Lower lobe of right lung (tissue), 2 donors: ENCODE measurements at regions not wholly inside any gene's neighbourhood (a gene's known extent, or its start where the extent isn't known, plus 50 kb on each side); places are given as distances from the start of the nearest gene placed in this dataset.

Experiments used
- ATAC-seq, 2 donors: fragments of 200-7000 bp; cut with Tn5 transposase; one replicate each; pipeline ENCODE4 v1.9.1; 2020 to 2022; ENCODE audit warnings: mild to moderate bottlenecking in 2 of 2, moderate library complexity in 2 of 2
- DNase-seq: peaks from one replicate; pipeline ENCODE4 v3.0.0-alpha.2; 2020
- H3K27ac ChIP-seq: fragments of 200-600 bp; one replicate; pipeline ENCODE4 v1.8.0; 2022
- H3K27me3 ChIP-seq: fragments of 200-600 bp; one replicate; pipeline ENCODE4 v1.8.0; 2022; ENCODE audit warnings: low read depth
- H3K36me3 ChIP-seq: fragments of 200-600 bp; one replicate; pipeline ENCODE4 v1.8.0; 2022; ENCODE audit warnings: mild to moderate bottlenecking
- H3K4me1 ChIP-seq: fragments of 200-600 bp; one replicate; pipeline ENCODE4 v1.8.0; 2022
- H3K4me3 ChIP-seq: fragments of 200-600 bp; one replicate; pipeline ENCODE4 v1.8.0; 2022; ENCODE audit warnings: mild to moderate bottlenecking
- H3K9me3 ChIP-seq: fragments of 200-600 bp; one replicate; pipeline ENCODE4 v1.8.0; 2022
- CTCF ChIP-seq: fragments of 200-600 bp; IDR thresholded peaks from one replicate; pipeline ENCODE4 v1.8.0; 2022; ENCODE audit warnings: antibody characterized with exemption, mild to moderate bottlenecking
- intact Hi-C: fragments of 100-400 bp; cut with DNase I; formaldehyde crosslinking; loops from one replicate; pipeline ENCODE4 v1.11.0; 2022
- donor health status: DM: no; HTN: yes; CAD: no; lungs with severe emphysema.

- no peak for ATAC-seq
- Histone ChIP-seq H3K27me3 (no peaks in the 10 kb centered on the region), H3K36me3 (no peaks in the 10 kb centered on the region), H3K27ac (no peak overlapping the region), H3K4me3 (no peak overlapping the region), H3K9me3 (no peaks in the 10 kb centered on the region), H3K4me1 (no peaks in the 10 kb centered on the region)
- TF ChIP-seq CTCF, result no peak
- no peak for DNase-seq
- intact Hi-C loops, result no loop called here
These were observed 60.3 kb upstream of the SP4 start for GRCh38 chr7:21367537-21367936.

- Histone ChIP-seq H3K36me3 (no peaks in the 10 kb centered on the region), H3K27ac (no peak overlapping the region), H3K4me3 (no peak overlapping the region), H3K9me3 (no peaks in the 10 kb centered on the region), H3K27me3 (no peaks in the 10 kb centered on the region), H3K4me1 (no peaks in the 10 kb centered on the region)
- TF ChIP-seq CTCF, result no peak
- ATAC-seq (no peak), DNase-seq (no peak)
- intact Hi-C loops, result no loop called here
These were observed 59.6 kb upstream of the SP4 start for GRCh38 chr7:21368317-21368716.

GRCh38 chr7:21370283-21370982 lies 57.5 kb upstream of the SP4 start:
- Histone ChIP-seq H3K4me3 (no peak overlapping the region), H3K36me3 (no peaks in the 10 kb centered on the region), H3K9me3 (no peaks in the 10 kb centered on the region), H3K27me3 (no peaks in the 10 kb centered on the region), H3K4me1 (no peaks in the 10 kb centered on the region), H3K27ac (no peak overlapping the region)
- TF ChIP-seq CTCF, result no peak
- DNase-seq (no peak), ATAC-seq (peak in 1 of 2 donors; percentile 35)
- intact Hi-C loops, result no loop called here

- TF ChIP-seq CTCF, result no peak
- no peaks in the 10 kb centered on the region for H3K36me3 ChIP-seq
- no peak overlapping the region for H3K4me3 ChIP-seq
- no peaks in the 10 kb centered on the region for H3K27me3 ChIP-seq
- DNase-seq (no peak), ATAC-seq (no peak)
- H3K4me1 ChIP-seq, result no peaks in the 10 kb centered on the region
- no peaks in the 10 kb centered on the region for H3K9me3 ChIP-seq
- intact Hi-C loops, result no loop called here
- H3K27ac ChIP-seq, result no peak overlapping the region
These were observed 56.5 kb upstream of the SP4 start for GRCh38 chr7:21371360-21371759.

GRCh38 chr7:21373031-21373430 lies 54.9 kb upstream of the SP4 start:
- Histone ChIP-seq H3K9me3 (peaks cover 5% of the 10 kb centered on the region), H3K27ac (no peak overlapping the region), H3K4me1 (no peaks in the 10 kb centered on the region), H3K36me3 (no peaks in the 10 kb centered on the region), H3K4me3 (no peak overlapping the region), H3K27me3 (no peaks in the 10 kb centered on the region)
- intact Hi-C loops, result no loop called here
- ATAC-seq, result no peak
- TF ChIP-seq CTCF, result no peak
- no peak for DNase-seq
